ENCODE measurements at regions not wholly inside any gene's neighbourhood (a gene's known extent, or its start where the extent isn't known, plus 50 kb on each side); places are given as distances from the start of the nearest gene placed in this dataset.

DNA sequence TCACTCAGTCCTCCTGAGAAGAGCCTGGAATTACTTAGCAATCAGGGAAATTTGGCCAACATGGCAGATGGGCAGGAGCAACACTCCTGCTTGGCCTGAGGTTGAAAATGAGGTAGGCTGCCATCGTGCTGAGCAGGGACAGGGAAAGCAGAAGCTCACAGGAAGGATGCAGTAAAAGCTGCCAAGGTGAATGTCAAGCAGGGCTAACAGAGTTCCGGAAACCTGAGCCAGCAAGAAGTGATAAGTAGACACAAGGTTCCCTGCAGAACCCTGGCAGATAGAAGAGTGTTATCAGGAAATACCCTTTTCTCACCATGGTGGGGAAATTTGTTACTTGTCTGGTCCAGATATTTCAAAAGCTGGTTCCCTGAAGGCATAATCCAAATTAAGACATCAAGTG lies 454.3 kb upstream of the MEX3C start:
- ChIA-PET CTCF (ENCODE audit: unreplicated experiment) (no interaction called here), POLR2A (no interaction called here)
- no peaks in the 10 kb centered on the region for H4K20me1 ChIP-seq (ENCODE audit: insufficient read depth, low read length)
- H2AFZ ChIP-seq (ENCODE audit: low read length): no peak overlapping the region
- H3K27ac ChIP-seq (ENCODE audit: low read depth, low read length, poor library complexity, severe bottlenecking): no peak overlapping the region
- TF ChIP-seq, protein P1, sequence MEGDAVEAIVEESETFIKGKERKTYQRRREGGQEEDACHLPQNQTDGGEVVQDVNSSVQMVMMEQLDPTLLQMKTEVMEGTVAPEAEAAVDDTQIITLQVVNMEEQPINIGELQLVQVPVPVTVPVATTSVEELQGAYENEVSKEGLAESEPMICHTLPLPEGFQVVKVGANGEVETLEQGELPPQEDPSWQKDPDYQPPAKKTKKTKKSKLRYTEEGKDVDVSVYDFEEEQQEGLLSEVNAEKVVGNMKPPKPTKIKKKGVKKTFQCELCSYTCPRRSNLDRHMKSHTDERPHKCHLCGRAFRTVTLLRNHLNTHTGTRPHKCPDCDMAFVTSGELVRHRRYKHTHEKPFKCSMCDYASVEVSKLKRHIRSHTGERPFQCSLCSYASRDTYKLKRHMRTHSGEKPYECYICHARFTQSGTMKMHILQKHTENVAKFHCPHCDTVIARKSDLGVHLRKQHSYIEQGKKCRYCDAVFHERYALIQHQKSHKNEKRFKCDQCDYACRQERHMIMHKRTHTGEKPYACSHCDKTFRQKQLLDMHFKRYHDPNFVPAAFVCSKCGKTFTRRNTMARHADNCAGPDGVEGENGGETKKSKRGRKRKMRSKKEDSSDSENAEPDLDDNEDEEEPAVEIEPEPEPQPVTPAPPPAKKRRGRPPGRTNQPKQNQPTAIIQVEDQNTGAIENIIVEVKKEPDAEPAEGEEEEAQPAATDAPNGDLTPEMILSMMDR (conservative IDR thresholded peaks at IDR 0.05; ENCODE audit: low read length): no peak
- TF ChIP-seq EZH2phosphoT487 (IDR thresholded peaks at IDR 0.05; ENCODE audit: borderline replicate concordance, low read depth, low read length): no peak
- H3K36me3 ChIP-seq (ENCODE audit: insufficient read depth, low read length): no peaks in the 10 kb centered on the region
- no TSS peak for BruUV-seq (replicated peaks)
- no peaks in the 10 kb centered on the region for H3K9me3 ChIP-seq (ENCODE audit: low read length)
- H3K4me3 ChIP-seq (ENCODE audit: low read depth, low read length, poor library complexity, severe bottlenecking): no peak overlapping the region
- no peaks in the 10 kb centered on the region for H3K4me1 ChIP-seq (ENCODE audit: insufficient read depth, low read length, poor library complexity, severe bottlenecking)
- intact Hi-C loops (cut with micrococcal nuclease; ENCODE audit: unreplicated experiment): no loop called here
- no peaks in the 10 kb centered on the region for H3K79me2 ChIP-seq (ENCODE audit: insufficient read depth, low read depth, low read length)
- DNase-seq (ENCODE audit: low spot score): no peak
- H3K4me2 ChIP-seq (ENCODE audit: low read length): no peak overlapping the region
- no peaks in the 10 kb centered on the region for H3K9me2 ChIP-seq (ENCODE audit: insufficient read depth, low read length)

DNA sequence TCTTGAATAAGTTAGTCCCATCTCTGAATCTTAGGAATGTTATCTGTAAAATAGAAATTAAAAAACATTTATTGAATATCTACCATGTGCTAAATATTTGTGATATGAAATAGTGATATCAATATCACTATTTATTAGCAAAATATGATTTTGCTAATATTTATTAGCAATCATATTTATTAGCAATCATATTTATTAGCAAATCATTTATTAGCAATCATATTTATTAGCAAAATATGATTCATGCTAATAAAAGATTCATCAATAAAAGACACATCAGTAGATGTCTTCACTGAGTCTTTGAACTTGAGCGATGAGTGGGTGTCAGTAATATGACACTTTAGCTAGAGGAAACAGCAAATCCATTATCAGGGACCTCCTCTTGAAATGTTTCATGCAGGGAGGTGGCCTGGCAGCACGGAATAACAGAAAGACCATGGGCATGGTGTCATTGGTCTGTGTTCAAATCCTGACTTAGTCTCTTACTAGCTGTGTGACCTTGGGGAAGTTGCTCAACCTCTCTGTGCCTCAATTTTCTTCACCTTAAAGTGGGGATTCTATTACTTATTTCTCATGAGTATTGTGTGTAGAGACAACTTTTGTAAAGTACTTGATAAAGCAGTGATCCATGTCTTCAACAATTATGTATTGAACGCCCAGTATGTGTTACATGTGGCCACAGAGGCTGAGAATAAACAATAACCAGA lies 456.2 kb upstream of the MEX3C start:
- no peak overlapping the region for H3K4me2 ChIP-seq (ENCODE audit: low read length)
- no peak for DNase-seq (ENCODE audit: low spot score)
- H3K27ac ChIP-seq (ENCODE audit: low read depth, low read length, poor library complexity, severe bottlenecking): no peak overlapping the region
- no peaks in the 10 kb centered on the region for H3K9me3 ChIP-seq (ENCODE audit: low read length)
- TF ChIP-seq EZH2phosphoT487 (IDR thresholded peaks at IDR 0.05; ENCODE audit: borderline replicate concordance, low read depth, low read length): no peak
- TF ChIP-seq, protein P1 (conservative IDR thresholded peaks at IDR 0.05; ENCODE audit: low read length): no peak
- H3K79me2 ChIP-seq (ENCODE audit: insufficient read depth, low read depth, low read length): no peaks in the 10 kb centered on the region
- H3K4me3 ChIP-seq (ENCODE audit: low read depth, low read length, poor library complexity, severe bottlenecking): no peak overlapping the region
- intact Hi-C loops (cut with micrococcal nuclease; ENCODE audit: unreplicated experiment): no loop called here
- ChIA-PET POLR2A (no interaction called here), CTCF (ENCODE audit: unreplicated experiment) (no interaction called here)
- H3K4me1 ChIP-seq (ENCODE audit: insufficient read depth, low read length, poor library complexity, severe bottlenecking): no peaks in the 10 kb centered on the region
- H2AFZ ChIP-seq (ENCODE audit: low read length): no peak overlapping the region
- no peaks in the 10 kb centered on the region for H3K9me2 ChIP-seq (ENCODE audit: insufficient read depth, low read length)
- no peaks in the 10 kb centered on the region for H3K36me3 ChIP-seq (ENCODE audit: insufficient read depth, low read length)
- no peaks in the 10 kb centered on the region for H4K20me1 ChIP-seq (ENCODE audit: insufficient read depth, low read length)
- BruUV-seq (replicated peaks): no TSS peak

DNA sequence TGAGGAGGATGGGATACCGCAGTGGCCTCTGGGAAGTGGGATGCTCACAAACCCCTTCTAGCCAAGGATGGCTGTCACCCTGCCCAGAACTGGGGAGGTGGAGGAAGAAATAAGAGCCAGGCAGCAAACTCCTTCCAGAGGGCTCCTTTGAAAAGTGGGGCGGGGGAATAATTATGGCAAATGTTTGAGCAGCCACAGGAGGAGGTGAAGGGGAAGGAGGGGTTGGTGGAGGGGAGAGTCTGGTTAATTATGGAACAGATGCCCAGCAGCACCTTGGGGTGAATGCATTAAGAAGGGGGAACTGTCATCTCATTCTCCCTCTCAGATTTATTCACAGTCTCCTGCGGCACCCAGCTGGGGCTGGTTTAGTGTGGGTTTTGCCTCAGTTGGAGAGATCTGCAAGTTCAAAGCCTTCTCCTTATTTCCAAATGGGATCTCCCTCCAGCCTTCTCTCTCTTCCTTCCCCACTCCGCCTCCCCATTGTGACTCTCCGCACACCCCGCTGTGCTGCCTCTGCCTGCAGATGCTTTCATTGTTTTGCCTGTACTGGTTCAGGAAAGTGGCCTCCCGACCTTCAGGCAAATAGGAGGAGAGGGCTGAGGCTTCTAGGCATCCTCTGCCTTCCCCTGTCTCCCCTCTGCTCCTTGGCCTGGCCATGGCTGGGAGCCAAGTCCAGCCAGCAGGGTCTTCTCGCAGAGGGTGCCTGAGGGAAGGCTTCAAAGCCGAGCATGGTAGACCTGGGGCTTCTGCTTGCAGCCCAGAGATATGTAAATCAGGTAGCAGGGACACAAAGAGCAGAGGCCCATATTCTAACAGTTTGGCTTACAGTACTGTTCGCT lies 457.2 kb upstream of the MEX3C start:
- BruUV-seq (replicated peaks): no TSS peak
- CTCF ChIA-PET (ENCODE audit: unreplicated experiment): no interaction called here

More for the DNA sequence above, 457.2 kb upstream of the MEX3C start:
- no peaks in the 10 kb centered on the region for H3K9me3 ChIP-seq (ENCODE audit: low read length)
- intact Hi-C loops (cut with micrococcal nuclease; ENCODE audit: unreplicated experiment): no loop called here
- DNase-seq (ENCODE audit: low spot score): no peak
- H4K20me1 ChIP-seq (ENCODE audit: insufficient read depth, low read length): no peaks in the 10 kb centered on the region
- no peak overlapping the region for H3K4me2 ChIP-seq (ENCODE audit: low read length)
- no peaks in the 10 kb centered on the region for H3K9me2 ChIP-seq (ENCODE audit: insufficient read depth, low read length)
- POLR2A ChIA-PET: interaction anchor here (0.7 kb wide), 1 partner anchor 549 kb away, joined by 4 read pairs; no protein-coding TSS in a partner anchor
- H3K36me3 ChIP-seq (ENCODE audit: insufficient read depth, low read length): no peaks in the 10 kb centered on the region
- H3K4me1 ChIP-seq (ENCODE audit: insufficient read depth, low read length, poor library complexity, severe bottlenecking): no peaks in the 10 kb centered on the region
- TF ChIP-seq, protein P1 (conservative IDR thresholded peaks at IDR 0.05; ENCODE audit: low read length): no peak
- TF ChIP-seq EZH2phosphoT487 (IDR thresholded peaks at IDR 0.05; ENCODE audit: borderline replicate concordance, low read depth, low read length): no peak
- no peak overlapping the region for H3K4me3 ChIP-seq (ENCODE audit: low read depth, low read length, poor library complexity, severe bottlenecking)
- H3K79me2 ChIP-seq (ENCODE audit: insufficient read depth, low read depth, low read length): no peaks in the 10 kb centered on the region
- H2AFZ ChIP-seq (ENCODE audit: low read length): no peak overlapping the region
- H3K27ac ChIP-seq (ENCODE audit: low read depth, low read length, poor library complexity, severe bottlenecking): no peak overlapping the region

Data from OCI-LY7 (cell line).